Caki2 (cell line): ENCODE measurements at regions not wholly inside any gene's neighbourhood (a gene's known extent, or its start where the extent isn't known, plus 50 kb on each side); places are given as distances from the start of the nearest gene placed in this dataset.
"Not testable (repeated sequence)": the region's sequence is repeated elsewhere in the genome, so short reads cannot be mapped to it uniquely, and the experiment has no call there.

Experiments used
- DNase-seq: peaks from one replicate; pipeline ENCODE4 v3.0.0-alpha.2; 2015; ENCODE audit warnings: low read depth
- in situ Hi-C: cut with HindIII; loops from 2 replicates; pipeline ENCODE4 v1.10.0; 2016; ENCODE audit warnings: low sequenced_read_pairs, low pct_unique_long_range_greater_than_20kb, mixed read lengths

DNA sequence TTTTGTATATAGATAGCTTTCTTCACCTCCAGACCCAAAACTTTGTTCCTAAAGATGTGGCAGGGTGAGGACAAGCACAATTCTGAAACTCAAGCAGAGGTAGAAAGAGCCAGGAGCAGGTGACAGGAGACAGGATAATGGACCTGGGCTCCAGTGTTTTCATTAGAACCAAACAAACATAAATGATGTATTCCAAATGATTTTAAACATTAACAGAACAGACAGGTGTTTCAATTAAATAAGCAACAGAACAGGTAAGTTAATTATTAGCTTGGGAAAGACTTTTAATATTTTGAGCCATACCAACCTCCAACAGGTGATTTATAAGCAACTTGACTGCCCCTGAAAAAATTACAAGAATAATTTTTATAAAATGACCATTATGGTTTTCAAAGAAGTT is 459.4 kb upstream of the LCORL start:
- no peak for DNase-seq
- in situ Hi-C loops = no loop called here

DNA sequence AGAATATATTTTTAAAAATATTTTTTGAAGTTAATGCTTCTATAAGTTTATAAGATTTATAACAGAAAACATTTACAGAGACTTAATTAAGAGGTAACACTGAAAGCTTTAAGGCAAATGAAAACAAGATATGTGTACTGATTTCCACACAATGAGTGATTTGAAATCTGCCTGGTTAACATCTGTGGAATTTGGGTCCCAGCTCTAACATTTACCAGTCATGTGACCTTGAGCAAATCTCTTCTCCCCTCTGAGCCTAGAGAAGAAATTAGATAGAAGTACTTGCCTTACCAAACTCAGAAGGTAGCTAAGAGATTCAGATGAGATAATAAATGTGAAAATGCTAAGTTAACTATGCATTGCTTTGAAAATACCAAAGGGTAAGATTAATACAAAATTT is 458.8 kb upstream of the LCORL start:
- in situ Hi-C loops = no loop called here
- DNase-seq = no peak

DNA sequence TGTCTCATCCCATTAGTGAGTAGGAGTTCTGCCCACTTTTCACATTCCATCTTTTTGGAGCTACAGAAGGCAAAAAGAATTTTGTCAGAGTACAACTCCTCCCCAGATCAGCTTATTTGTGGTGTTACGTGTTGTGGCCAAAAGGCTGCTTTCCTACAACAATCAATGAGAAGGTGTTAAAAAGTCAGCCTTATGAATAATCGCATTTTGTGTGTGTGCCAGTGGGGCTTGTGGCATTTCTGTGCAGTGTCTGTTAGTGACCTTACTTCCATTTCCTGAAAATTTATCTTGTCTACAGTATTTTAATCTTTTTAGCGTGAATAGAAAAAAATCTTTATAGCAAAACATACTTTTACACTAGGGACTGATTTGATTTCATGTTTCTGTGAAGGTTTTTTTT is 458.3 kb upstream of the LCORL start:
- in situ Hi-C loops = no loop called here
- no peak for DNase-seq

DNA sequence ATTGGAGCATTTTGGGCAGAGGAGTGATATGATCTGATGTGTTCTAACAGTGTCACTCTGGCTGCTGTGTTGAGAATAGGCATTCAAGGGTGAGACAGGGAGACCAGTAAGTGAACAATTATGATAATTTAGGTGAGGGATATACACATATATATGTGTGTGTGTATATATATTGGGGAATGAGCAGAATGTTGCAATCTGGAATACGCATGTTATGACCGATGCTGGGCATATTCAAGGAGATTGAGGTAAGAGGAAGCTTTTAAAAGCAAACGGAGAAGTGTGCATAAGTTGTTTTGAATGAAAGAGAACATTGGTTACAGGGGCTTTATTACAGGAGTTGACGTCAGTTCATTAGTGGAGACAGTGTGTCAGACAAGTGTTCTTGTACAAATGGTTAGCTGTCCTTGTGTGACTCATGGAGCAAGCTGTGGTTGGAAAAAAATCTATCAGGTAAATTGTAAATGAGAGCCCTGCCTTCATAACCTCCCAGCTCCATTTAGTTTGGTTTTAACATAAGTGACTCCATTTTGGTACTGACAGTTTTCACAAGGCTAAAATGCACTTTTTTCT is 442.5 kb upstream of the LCORL start:
- DNase-seq = no peak
- in situ Hi-C loops = no loop called here

DNA sequence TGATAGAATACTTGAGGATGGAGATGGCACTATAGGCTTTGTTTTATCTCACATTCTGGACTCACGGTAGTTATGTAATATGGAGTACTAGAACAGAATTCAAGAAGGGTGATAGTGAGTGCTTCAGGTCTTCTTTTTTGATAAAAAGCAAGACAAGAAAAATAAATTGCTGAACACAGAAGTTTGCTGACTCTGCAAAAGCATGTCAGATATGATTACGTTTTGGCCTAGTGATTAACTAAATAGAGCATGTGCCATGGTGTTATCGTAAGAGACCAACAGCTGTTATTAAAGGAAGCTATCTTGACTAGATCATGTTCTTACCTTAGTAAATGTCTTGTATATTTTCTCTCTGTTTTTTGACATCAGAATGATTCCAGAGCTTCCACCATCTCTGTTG is 436.9 kb upstream of the LCORL start:
- DNase-seq = no peak
- in situ Hi-C loops = no loop called here

DNA sequence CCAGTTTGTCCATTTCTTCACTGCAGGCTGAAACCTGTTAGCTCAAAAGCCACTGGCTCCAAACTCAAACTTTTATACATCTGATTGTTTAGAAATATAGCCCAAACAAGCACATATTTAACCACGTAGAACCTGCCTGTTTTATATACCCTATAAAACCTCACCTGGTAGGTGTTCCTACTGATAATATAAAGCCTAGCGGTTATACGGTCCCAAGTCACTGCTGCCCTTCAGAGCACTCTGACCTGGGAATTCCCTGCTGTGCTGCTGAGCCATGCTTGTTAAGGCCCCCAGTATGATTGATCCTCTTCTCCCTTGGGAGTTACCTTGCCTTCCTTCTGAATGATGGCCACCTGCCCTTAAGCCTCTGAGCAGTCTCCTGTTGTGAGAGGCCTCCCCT is 432.8 kb upstream of the LCORL start:
- in situ Hi-C loops = no loop called here
- DNase-seq = no peak

DNA sequence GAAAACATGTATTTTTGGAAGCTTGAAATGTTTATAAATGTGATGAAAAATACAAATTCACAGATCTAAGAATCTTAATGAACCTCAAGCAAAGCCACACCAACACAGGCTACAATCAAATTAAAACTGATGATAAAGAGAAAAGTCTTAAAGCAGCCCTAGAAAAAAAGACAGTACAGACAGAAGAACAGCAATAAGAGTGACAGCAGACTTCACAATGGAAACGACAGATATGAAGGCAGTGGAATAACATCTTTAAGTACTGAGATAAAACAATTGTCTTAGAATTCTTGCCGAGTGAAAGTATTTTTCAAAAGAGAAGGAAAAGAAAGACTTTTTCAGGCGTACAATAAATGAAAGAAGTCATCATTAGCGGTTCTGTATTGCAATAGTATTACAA is 423.6 kb upstream of the LCORL start:
- in situ Hi-C loops = no loop called here

DNA sequence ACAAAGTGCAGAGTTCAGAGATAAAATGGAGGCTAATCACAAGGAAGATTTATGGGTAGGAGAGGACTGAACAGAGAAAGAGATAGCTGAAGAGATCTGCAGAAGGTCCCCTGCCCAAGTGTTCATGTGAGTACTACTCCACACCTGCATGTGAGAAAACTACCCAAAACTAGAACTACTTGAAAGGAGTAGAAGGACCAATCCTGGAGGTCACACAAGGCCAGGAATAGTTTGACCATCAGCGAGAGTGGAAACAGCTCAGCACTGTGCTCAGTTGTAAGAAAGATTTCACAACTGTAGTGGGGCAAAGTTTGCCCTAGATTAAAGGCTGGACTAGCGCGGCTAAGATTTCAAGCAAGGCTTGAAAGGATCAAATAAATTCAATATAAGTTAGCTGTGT is 422.7 kb upstream of the LCORL start:
- DNase-seq = no peak
- in situ Hi-C loops = no loop called here

More for the DNA sequence above, 423.6 kb upstream of the LCORL start:
- no peak for DNase-seq

DNA sequence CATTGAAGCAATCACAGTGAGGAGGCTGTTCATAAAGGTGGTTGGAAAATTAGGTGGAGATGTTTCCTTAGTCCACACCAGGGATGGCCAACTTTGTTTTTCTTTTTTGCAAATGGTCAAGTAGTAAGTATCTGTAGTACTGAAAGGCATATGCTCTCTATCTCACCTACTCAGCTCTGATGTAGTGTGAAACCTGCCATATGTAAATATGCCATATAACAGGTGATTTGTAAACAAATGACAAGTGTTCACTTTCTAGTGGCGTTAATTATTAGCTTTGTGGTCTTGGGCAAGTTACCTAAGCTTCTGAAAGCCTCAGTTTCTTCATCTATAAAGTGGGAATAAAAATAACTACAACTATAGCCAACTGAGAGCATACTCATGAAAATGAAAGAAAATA is 421.4 kb upstream of the LCORL start:
- DNase-seq = no peak
- in situ Hi-C loops = no loop called here

DNA sequence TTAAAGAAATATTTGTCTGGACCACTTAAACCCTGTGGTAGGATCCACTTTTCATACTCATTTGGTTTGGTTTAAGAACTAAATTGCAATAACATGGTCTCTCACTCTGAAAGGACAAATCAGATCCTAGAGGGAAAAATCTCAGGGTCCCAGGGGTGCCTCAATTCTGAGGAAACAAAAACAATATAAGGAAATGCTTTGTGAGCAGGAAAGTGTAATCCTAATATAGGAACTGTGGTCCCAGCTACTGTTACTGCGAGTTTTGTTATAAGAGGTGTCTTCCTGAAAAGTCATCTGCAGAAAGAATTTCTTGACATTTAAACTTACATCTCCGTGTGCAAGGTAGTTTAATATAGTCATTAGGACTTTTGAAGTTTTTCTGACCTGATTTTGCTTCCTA is 420.1 kb upstream of the LCORL start:
- in situ Hi-C loops = no loop called here
- DNase-seq = no peak

DNA sequence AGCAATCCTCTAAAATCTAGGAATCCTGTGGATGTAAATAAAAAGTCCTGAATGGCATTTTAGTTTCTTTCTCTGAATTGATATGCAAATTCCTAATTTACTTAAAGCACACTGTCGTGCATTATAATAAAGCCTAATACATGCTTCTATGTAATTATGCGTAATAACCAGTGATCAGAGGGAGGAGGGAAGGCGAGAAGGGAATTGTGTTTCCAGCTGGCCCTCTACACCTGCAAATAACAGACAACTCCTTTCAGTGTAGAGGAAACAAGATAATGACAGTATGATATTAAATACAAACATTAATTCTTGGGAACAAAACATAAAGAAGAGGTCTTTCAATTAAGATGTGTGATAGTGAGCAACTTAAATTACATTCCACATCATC is 419.6 kb upstream of the LCORL start:
- no peak for DNase-seq
- in situ Hi-C loops = no loop called here

DNA sequence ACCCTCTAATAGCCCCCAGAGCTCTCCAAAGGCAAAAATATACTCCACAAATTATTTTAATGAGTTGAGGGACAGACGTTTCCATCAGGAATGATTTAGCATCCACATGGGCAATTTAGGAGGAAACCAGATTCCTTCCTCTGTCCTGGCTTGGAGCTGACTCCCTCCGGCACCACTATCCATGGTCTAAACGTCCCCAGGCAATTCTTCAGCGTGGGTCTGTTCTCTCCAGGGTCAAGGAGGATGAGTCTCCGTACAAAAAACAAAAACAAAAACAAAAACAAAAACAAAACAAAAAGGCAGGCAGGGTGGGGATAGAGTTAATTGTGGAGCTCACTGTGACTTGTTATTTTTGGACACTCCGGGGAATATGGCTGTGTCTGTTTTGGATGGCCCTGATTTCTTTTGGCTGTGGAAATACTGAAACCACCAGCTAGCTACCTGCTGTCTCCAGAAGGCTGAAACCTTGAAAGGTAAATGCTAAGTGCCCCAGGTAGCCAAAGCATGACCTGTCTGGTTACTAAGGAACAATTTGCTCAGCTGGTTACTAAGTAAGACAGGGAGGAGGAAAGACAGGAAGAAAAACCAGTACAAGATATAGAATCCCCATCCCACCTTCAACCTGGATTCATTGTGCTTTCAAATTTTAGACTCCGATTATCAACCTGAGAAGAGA is 419.1 kb upstream of the LCORL start:
- in situ Hi-C loops = no loop called here
- DNase-seq = no peak

DNA sequence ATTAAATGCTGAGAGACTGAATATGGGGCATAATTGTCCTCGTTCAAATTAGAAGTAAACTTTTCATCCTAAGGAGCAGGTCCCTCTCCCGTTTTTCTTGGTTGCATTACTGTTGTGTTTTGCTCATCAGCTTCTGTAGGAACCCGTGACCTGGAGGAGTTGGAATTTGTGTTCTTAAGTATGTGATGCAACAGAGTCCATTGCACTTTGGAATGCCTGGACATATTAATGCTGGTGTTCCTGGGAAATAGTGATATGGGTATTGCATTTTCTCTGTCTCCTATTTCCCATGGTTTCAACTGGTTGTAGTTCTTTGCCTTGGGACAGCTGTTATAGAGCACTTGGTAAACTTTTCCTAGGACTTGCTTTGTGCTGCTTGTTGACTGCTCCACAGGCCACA is 417.8 kb upstream of the LCORL start:
- DNase-seq = no peak
- in situ Hi-C loops = no loop called here

DNA sequence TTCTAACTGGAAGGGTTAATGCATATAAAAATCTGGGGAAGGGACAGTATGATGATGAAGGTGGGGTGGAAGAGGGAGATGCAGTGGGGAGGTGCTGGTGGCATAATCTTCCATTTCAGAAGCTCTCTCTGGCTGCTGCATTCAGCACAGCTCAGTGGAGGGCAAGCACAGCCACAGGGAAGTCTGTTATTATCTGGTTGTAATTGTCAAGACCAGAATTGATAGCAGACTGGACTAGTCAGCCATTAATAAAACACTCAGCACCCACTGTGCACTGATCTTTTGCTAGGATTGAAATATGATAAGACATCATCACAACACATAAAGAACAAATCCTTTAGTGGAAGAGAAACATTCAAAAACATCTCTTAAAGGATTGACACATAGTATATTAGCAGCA is 414.2 kb upstream of the LCORL start:
- no peak for DNase-seq
- in situ Hi-C loops = no loop called here

DNA sequence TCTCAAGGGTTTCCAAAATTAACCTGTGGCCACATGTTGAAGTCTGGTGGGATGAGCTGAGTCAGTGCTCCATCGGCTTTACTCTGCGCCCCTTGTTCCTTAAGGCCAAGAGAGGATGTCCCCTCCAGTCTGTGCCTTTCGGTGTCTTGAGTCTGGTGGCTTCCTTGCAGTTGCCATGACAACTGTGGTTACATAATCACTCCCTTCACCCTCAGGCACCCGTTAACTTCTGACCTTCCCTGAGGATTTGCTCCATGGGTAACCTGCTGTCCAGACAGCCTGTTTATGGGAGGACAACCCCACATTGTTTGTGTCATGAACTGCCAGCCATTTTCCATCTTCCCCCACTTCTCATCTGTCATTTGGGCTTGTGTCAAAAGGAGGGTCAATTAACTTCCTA is 401.1 kb upstream of the LCORL start:
- no peak for DNase-seq
- in situ Hi-C loops = no loop called here

DNA sequence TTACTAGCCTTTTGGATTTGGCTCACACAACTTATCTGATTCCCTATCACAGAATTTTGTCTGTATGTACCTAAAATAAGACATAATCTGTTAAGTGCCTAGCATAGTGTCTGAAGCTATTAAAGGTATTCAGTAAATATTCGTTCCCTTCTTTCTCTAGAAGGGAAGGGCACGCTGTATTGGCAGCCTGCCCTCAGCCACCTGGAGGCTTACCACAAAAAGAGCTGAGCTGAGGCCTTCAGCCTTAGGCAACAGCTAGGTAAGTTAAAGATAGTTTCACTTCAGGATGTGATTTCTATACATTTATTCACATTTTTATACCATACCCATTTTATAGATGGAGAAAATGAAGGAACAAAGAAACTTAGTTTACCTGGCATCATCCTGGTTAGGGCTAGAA is 400.0 kb upstream of the LCORL start:
- in situ Hi-C loops = no loop called here
- DNase-seq = no peak

DNA sequence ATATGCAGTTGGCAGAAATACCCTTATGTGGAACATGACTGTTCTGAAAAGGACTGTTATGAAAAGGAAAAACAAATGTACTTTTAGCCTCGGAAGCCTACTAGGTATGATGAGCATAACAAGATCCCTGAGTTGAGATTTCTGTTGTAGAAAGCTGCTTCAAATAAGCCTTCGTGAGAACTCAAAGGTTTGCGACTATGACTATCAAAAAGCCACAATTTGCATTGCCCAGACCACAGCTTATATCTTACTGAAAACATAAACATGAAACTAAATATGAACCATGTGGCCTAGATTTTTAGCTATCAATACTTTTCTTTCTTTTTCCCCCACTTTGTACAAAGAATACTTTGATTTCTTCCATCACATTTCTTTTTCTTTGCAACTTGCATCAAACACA is 398.2 kb upstream of the LCORL start:
- no peak for DNase-seq

DNA sequence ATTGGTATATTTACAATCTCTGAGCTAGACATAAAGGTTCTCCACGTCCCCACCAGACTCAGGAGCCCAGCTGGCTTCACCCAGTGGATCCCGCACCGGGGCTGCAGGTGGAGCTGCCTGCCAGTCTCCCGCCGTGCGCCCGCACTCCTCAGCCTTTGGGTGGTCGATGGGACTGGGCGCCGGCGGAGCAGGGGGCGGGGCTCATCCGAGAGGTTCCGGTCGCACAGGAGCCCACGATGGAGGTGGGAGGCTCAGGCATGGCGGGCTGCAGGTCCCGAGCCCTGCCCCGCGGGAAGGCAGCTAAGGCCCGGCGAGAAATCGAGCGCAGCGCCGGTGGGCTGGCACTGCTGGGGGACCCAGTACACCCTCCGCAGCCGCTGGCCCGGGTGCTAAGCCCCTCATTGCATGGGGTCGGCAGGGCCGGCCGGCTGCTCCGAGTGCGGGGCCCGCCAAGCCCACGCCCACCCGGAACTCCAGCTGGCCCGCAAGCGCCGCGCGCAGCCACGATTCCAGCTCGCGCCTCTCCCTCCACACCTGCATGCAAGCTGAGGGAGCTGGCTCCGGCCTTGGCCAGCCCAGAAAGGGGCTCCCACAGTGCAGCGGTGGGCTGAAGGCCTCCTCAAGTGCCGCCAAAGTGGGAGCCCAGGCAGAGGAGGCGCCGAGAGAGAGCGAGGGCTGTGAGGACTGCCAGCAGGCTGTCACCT is 396.8 kb upstream of the LCORL start:
- in situ Hi-C loops, DNase-seq: not testable (repeated sequence)

More for the DNA sequence above, 398.2 kb upstream of the LCORL start:
- in situ Hi-C loops = no loop called here

DNA sequence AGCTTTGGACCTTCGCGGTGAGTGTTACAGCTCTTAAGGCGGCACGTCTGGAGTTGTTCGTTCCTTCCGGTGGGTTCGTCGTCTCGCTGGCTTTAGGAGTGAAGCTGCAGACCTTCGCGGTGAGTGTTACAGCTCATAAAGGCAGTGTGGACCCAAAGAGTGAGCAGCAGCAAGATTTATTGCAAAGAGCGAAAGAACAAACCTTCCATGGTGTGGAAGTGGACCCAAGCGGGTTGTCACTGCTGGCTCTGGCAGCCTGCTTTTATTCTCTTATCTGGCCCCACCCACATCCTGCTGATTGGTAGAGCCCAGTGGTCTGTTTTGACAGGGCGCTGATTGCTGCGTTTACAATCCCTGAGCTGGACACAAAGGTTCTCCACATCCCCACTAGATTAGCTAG is 396.1 kb upstream of the LCORL start:
- in situ Hi-C loops, DNase-seq: not testable (repeated sequence)

DNA sequence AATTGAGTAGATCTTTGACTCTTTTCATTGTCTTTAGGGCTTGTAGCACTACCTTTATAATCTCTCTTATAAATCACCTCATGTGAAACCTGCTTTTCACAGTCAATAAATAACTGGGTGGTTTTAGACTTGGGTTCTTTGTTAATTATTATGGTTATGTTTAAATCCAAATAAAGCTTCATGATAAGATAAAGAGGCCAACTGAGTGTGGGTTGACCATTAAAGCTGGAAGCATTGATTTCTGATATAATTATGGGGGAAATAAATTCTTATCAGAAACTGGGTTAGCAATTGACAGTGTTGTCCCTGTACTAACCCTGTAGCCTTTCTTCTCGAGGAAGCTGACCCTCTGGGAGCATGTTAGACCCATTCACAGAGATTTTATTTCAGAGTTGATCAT is 384.7 kb upstream of the LCORL start:
- DNase-seq = no peak
- in situ Hi-C loops = no loop called here
